Neural crest cell (in vitro differentiated cells): ENCODE measurements at regions not wholly inside any gene's neighbourhood (a gene's known extent, or its start where the extent isn't known, plus 50 kb on each side); places are given as distances from the start of the nearest gene placed in this dataset.

ENCODE experiments used
- DNase-seq: peaks from one replicate; pipeline ENCODE4 v3.0.0; 2021; ENCODE audit warnings: low read depth, mixed read lengths, low spot score
- H3K27ac Mint-ChIP-seq: one replicate; pipeline ENCODE4 v1.8.0; 2021; ENCODE audit warnings: mild to moderate bottlenecking, mixed read lengths; ENCODE audit not compliant: unreplicated experiment
- H3K27me3 Mint-ChIP-seq: 2 replicates; pipeline ENCODE4 v1.8.0; 2021; ENCODE audit warnings: low read depth, mild to moderate bottlenecking, mixed read lengths
- H3K36me3 Mint-ChIP-seq: 2 replicates; pipeline ENCODE4 v1.8.0; 2021; ENCODE audit warnings: low read depth, mild to moderate bottlenecking, mixed read lengths
- H3K4me1 Mint-ChIP-seq: 2 replicates; pipeline ENCODE4 v1.8.0; 2021; ENCODE audit warnings: mixed read lengths
- H3K4me3 Mint-ChIP-seq: one replicate; pipeline ENCODE4 v1.8.0; 2021; ENCODE audit warnings: mild to moderate bottlenecking, mixed read lengths
- H3K9me3 Mint-ChIP-seq: 2 replicates; pipeline ENCODE4 v1.8.0; 2021; ENCODE audit warnings: mixed read lengths
- TF ChIP-seq, protein P1 (sequence below): fragments of 200-600 bp; sonication (generic); conservative IDR thresholded peaks from 2 replicates; pipeline ENCODE4 v1.5.0; 2021; ENCODE audit warnings: antibody characterized with exemption, mild to moderate bottlenecking

GRCh38 chr12:67400742-67401141, 131.6 kb downstream of the CAND1 start:
- TF ChIP-seq, protein P1, sequence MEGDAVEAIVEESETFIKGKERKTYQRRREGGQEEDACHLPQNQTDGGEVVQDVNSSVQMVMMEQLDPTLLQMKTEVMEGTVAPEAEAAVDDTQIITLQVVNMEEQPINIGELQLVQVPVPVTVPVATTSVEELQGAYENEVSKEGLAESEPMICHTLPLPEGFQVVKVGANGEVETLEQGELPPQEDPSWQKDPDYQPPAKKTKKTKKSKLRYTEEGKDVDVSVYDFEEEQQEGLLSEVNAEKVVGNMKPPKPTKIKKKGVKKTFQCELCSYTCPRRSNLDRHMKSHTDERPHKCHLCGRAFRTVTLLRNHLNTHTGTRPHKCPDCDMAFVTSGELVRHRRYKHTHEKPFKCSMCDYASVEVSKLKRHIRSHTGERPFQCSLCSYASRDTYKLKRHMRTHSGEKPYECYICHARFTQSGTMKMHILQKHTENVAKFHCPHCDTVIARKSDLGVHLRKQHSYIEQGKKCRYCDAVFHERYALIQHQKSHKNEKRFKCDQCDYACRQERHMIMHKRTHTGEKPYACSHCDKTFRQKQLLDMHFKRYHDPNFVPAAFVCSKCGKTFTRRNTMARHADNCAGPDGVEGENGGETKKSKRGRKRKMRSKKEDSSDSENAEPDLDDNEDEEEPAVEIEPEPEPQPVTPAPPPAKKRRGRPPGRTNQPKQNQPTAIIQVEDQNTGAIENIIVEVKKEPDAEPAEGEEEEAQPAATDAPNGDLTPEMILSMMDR, result no peak
- H3K36me3 Mint-ChIP-seq, result peaks cover 3% of the 10 kb centered on the region
- H3K27me3 Mint-ChIP-seq, result no peaks in the 10 kb centered on the region
- no peaks in the 10 kb centered on the region for H3K4me1 Mint-ChIP-seq
- no peak overlapping the region for H3K27ac Mint-ChIP-seq
- DNase-seq, result no peak
- H3K4me3 Mint-ChIP-seq, result no peak overlapping the region
- H3K9me3 Mint-ChIP-seq, result no peaks in the 10 kb centered on the region

DNA sequence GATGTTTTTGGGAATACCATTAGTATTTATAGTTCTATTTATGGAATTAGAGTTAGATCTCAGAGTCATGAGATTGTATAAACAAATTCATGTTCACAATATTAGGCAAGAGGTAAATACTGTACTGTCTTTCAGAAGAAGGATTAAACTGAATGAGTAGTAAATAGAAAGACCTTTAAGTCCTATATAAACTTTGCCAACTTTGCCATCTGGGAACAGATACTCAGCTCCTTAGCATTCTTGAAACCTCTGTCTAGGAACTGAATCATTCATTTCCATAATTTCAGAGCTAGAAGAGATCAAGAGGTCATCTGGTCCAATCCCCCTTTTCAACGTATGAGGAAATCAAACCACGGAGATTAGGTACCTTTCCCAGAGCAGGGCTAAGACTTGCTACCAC, 141.1 kb downstream of the CAND1 start:
- Mint-ChIP-seq H3K27ac (no peak overlapping the region), H3K36me3 (peaks cover 8% of the 10 kb centered on the region), H3K4me3 (no peak overlapping the region), H3K9me3 (peaks cover 9% of the 10 kb centered on the region), H3K27me3 (no peaks in the 10 kb centered on the region), H3K4me1 (peaks cover 10% of the 10 kb centered on the region)
- TF ChIP-seq, protein P1, result no peak
- DNase-seq, result no peak

- H3K27ac Mint-ChIP-seq, result no peak overlapping the region
- peaks cover 6% of the 10 kb centered on the region for H3K36me3 Mint-ChIP-seq
- no peaks in the 10 kb centered on the region for H3K27me3 Mint-ChIP-seq
- peaks cover 13% of the 10 kb centered on the region for H3K4me1 Mint-ChIP-seq
- DNase-seq, result no peak
- peaks cover 9% of the 10 kb centered on the region for H3K9me3 Mint-ChIP-seq
- no peak overlapping the region for H3K4me3 Mint-ChIP-seq
- TF ChIP-seq, protein P1, result no peak
These were observed 141.5 kb downstream of the CAND1 start for GRCh38 chr12:67410667-67411067.

DNA sequence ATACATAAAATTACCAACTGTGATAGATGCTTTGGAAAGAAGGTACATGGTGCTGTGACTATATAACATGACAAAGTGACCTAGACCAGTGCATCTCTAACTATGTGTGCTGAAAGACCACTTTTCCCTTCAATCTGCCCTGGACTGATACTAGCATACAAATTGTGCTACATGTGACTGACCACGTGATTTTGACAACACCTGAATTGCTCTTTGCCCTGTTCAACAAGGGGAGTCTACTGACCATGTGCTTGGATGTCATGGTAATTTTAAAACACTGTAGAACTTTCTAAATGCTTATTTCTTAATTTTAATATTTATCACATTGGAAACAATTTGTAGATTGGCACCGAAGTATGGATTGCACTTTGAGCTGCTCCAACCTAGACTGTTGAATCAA, 142.4 kb downstream of the CAND1 start:
- no peak overlapping the region for H3K27ac Mint-ChIP-seq
- H3K9me3 Mint-ChIP-seq, result peaks cover 4% of the 10 kb centered on the region
- DNase-seq, result no peak
- TF ChIP-seq, protein P1, result no peak
- H3K4me1 Mint-ChIP-seq, result peaks cover 13% of the 10 kb centered on the region
- no peaks in the 10 kb centered on the region for H3K27me3 Mint-ChIP-seq
- H3K4me3 Mint-ChIP-seq, result no peak overlapping the region
- H3K36me3 Mint-ChIP-seq, result no peaks in the 10 kb centered on the region

DNA sequence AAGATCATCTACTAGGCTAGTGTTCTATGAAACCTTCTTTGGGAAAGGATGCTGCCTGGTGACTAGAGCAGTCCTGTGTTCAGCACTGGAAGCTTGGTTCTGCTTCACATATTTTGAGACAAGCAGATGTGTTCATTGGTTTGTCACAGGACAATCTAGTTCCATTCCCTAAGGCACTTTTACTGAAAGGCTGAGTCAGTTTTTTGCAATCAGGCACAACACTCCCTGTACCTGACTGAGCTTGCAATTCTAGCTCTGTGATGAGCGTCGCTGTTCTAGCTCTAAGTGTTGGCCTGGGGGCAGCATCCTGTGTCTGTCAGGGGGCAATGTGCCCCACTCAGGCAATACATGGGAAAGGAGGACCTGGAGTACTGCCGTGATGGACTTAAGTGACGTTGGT, 144.4 kb downstream of the CAND1 start:
- peaks cover 3% of the 10 kb centered on the region for H3K9me3 Mint-ChIP-seq
- no peaks in the 10 kb centered on the region for H3K27me3 Mint-ChIP-seq
- peaks cover 13% of the 10 kb centered on the region for H3K4me1 Mint-ChIP-seq
- no peak overlapping the region for H3K4me3 Mint-ChIP-seq
- DNase-seq, result no peak
- H3K36me3 Mint-ChIP-seq, result no peaks in the 10 kb centered on the region
- TF ChIP-seq, protein P1, result no peak
- H3K27ac Mint-ChIP-seq, result no peak overlapping the region
